ENCODE measurements at regions not wholly inside any gene's neighbourhood (a gene's known extent, or its start where the extent isn't known, plus 50 kb on each side); places are given as distances from the start of the nearest gene placed in this dataset.
"Not testable (repeated sequence)": the region's sequence is repeated elsewhere in the genome, so short reads cannot be mapped to it uniquely, and the experiment has no call there.

DNA sequence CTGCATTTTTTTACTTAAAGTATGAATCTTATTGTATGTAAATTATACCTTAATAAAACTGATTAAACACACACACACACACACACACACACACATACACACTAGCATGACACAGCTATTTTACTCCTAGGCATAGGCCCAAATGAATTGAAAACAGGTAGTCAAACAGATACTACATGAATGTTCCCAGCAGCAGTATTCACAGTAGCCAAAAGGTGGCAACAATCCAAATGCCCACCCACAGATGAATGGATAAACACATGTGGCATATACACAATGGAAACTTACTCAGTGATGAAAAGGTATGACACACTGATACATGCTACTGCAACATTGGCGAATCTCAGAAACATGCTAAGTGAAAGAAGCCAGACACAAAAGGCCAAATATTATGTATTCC, 223.5 kb downstream of the CYB561 start:
- Histone ChIP-seq H3K9ac (ENCODE audit: low read depth, low read length) (no peak overlapping the region), H3K9me3 (ENCODE audit: insufficient read depth, low read depth, low read length) (no peaks in the 10 kb centered on the region), H3K27me3 (ENCODE audit: insufficient read depth, low read length) (no peaks in the 10 kb centered on the region), H3K4me3 (ENCODE audit: low read length) (no peak overlapping the region), H3K36me3 (ENCODE audit: insufficient read depth, low read length) (no peaks in the 10 kb centered on the region), H3K4me1 (ENCODE audit: insufficient read depth, low read length) (no peaks in the 10 kb centered on the region), H3K27ac (ENCODE audit: low read depth, low read length) (no peak overlapping the region)
- WGBS: 100% methylated on average over 1 of the region's 1 CpG

DNA sequence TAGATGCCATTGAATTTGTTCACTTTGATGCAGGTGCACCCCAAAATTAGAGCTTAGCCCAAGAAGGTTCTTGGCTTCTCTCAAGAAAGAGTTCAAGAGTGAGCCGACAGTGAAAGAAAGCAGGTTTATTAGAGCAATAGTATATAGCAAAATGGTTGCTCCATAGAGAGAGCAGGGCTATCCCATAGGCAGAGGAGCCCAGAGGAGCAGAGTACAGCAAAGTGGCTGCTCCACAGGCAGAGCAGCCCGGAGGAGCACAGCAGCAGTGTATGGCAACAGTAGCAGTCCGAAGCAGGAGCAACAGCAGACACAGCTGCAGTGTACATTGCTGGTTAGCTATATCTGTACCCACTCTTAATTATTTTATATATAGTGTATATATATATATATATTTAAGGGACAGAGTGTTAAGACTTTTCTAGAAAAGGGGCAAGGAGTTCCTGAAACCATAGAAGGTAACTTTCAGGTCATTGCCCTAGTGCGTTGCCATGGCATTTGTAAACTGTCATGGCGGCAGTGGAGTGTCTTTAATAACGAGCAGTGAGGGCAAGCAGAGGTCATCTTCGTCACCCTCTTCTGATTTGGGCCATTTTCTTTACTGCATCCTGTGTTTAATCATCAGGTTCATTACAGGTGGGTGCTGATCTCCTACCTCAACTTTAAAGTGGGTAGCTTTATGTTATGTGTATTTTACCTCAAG, 222.7 kb downstream of the CYB561 start:
- Histone ChIP-seq H3K4me3 (ENCODE audit: low read length) (no peak overlapping the region), H3K9me3 (ENCODE audit: insufficient read depth, low read depth, low read length) (no peaks in the 10 kb centered on the region), H3K4me1 (ENCODE audit: insufficient read depth, low read length) (no peaks in the 10 kb centered on the region), H3K27me3 (ENCODE audit: insufficient read depth, low read length) (no peaks in the 10 kb centered on the region), H3K36me3 (ENCODE audit: insufficient read depth, low read length) (no peaks in the 10 kb centered on the region), H3K9ac (ENCODE audit: low read depth, low read length) (no peak overlapping the region), H3K27ac (ENCODE audit: low read depth, low read length) (no peak overlapping the region)
- WGBS: 94% methylated on average over 7 of the region's 7 CpGs

DNA sequence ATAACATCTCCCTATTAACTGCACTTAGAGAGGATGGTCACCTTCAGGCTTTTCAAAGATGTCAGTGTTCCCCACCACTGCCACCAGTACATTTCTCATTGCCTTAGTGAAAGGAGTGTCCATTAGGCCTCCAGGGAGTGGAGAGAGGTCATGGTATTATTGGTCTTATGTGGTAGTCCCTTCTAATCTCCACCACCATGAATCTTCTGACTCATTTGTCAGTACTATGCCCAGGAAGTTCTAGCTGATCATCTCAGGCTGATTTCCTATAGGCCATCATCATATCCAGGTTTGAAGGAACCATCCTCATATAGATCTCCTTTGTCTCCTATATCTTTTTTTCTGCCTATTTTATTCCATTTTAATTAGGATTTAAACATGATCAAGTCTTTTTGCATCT, 221.5 kb downstream of the CYB561 start:
- no peak overlapping the region for H3K9ac ChIP-seq (ENCODE audit: low read depth, low read length)
- no peaks in the 10 kb centered on the region for H3K36me3 ChIP-seq (ENCODE audit: insufficient read depth, low read length)
- no peak overlapping the region for H3K4me3 ChIP-seq (ENCODE audit: low read length)
- H3K9me3 ChIP-seq (ENCODE audit: insufficient read depth, low read depth, low read length): no peaks in the 10 kb centered on the region
- H3K27ac ChIP-seq (ENCODE audit: low read depth, low read length): no peak overlapping the region
- H3K4me1 ChIP-seq (ENCODE audit: insufficient read depth, low read length): no peaks in the 10 kb centered on the region
- H3K27me3 ChIP-seq (ENCODE audit: insufficient read depth, low read length): no peaks in the 10 kb centered on the region

DNA sequence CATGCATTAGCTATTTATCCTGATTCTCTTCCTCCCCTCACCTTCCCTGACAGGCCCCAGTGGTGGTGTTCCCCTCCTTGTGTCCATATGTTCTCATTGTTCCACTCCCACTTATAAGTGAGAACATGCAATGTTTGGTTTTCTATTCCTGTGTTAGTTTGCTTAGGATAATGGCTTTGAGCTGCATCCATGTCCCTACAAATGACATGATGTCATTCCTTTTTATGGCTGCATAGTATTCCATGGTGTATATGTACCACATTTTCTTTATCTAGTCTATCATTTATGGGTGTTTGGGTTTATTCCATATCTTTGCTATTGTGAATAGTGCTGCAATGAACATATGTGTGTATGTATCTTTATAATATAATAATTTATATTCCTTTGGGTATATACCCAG, 219.4 kb downstream of the CYB561 start:
- not testable (repeated sequence) for H3K9ac ChIP-seq (ENCODE audit: low read depth, low read length); H3K9me3 ChIP-seq (ENCODE audit: insufficient read depth, low read depth, low read length); H3K27ac ChIP-seq (ENCODE audit: low read depth, low read length); H3K36me3 ChIP-seq (ENCODE audit: insufficient read depth, low read length); H3K4me1 ChIP-seq (ENCODE audit: insufficient read depth, low read length); H3K27me3 ChIP-seq (ENCODE audit: insufficient read depth, low read length); H3K4me3 ChIP-seq (ENCODE audit: low read length)

DNA sequence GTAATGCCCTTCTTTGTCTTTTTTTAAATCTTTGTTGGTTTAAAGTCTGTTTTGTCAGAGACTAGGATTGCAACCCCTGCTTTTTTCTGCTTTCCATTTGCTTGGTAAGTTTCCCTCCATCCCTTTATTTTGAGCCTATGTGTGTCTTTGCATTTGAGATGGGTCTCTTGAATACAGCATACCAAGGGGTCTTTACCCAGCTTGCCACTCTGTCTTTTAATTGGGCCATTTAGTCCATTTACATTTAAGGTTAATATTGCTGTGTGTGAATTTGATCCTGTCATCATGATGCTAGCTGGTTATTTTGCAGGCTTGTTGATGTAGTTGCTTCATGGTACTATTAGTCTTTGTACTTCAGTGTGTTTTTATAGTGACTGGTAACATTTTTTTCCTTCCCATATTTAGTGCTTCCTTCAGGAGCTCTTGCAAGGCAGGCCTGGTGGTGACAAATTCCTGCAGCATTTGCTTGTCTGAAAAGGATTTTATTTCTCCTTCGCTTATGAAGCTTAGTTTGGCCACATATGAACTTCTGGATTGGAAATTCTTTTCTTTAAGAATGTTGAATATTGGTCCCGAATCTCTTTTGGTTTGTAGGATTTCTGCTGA, 215.0 kb downstream of the CYB561 start:
- not testable (repeated sequence) for H3K27ac ChIP-seq (ENCODE audit: low read depth, low read length); H3K9ac ChIP-seq (ENCODE audit: low read depth, low read length); H3K4me1 ChIP-seq (ENCODE audit: insufficient read depth, low read length); H3K27me3 ChIP-seq (ENCODE audit: insufficient read depth, low read length); H3K4me3 ChIP-seq (ENCODE audit: low read length); H3K9me3 ChIP-seq (ENCODE audit: insufficient read depth, low read depth, low read length); H3K36me3 ChIP-seq (ENCODE audit: insufficient read depth, low read length)
- WGBS: 90% methylated on average over 2 of the region's 2 CpGs

DNA sequence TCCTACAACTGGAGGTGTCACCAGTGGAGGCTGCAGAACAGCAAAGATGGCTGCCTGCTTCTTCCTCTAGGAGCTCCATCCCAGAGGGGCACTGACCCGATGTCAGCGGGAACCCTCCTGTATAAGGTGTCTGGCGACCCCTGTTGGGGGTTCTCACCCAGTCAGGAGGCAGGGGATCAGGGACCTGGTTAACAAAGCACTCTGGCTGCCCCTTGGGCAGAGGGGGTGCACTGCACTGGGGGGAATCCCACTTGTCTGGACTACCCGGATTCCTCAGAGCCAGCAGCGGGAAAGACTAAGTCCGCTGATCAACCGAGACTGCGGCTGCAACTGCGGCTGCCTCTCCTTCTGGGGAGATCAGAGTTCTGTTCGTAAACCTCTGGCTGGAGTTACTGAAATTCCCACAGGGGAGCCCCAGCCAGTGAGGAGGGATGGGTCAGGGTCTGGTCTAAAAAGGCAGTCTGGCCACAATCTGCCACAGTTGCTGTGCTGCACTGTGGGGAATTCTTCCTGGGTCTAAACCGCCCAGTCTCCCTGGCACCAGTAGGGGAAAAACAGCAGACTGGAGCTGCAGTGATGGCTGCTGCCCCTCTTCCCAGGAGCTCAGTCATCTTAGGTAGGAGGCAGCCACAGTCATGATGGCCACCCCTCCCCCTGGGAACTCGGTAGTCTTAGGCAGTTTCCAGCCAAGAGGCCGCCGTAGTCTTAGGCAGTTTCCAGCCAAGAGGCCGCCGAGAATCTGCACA, 213.4 kb downstream of the CYB561 start:
- Histone ChIP-seq H3K27me3 (ENCODE audit: insufficient read depth, low read length) (no peaks in the 10 kb centered on the region), H3K27ac (ENCODE audit: low read depth, low read length) (no peak overlapping the region), H3K9ac (ENCODE audit: low read depth, low read length) (no peak overlapping the region), H3K36me3 (ENCODE audit: insufficient read depth, low read length) (no peaks in the 10 kb centered on the region), H3K4me3 (ENCODE audit: low read length) (no peak overlapping the region), H3K4me1 (ENCODE audit: insufficient read depth, low read length) (no peaks in the 10 kb centered on the region), H3K9me3 (ENCODE audit: insufficient read depth, low read depth, low read length) (no peaks in the 10 kb centered on the region)
- WGBS: 95% methylated on average over 16 of the region's 16 CpGs

DNA sequence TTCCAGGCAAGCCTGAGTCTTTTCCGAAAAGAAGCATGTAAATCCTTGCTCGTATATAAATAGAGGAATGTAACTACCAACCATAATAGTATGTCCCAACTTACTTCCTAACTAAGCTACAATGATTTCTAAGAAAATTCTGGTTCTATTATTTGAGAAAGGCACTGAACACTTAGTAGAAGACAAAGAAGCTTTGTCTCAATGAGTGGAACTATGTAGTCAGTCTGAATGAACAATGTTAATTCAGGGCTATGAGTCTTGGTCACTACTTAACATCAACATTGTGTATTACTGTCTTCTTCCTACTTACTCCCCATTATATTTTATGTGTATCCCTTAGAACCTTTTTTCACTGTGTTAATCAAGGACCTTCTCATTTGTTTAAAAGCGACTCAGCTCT, 206.0 kb downstream of the CYB561 start:
- Histone ChIP-seq H3K36me3 (ENCODE audit: insufficient read depth, low read length) (no peaks in the 10 kb centered on the region), H3K4me1 (ENCODE audit: insufficient read depth, low read length) (no peaks in the 10 kb centered on the region), H3K9me3 (ENCODE audit: insufficient read depth, low read depth, low read length) (no peaks in the 10 kb centered on the region), H3K9ac (ENCODE audit: low read depth, low read length) (no peak overlapping the region), H3K27me3 (ENCODE audit: insufficient read depth, low read length) (no peaks in the 10 kb centered on the region), H3K4me3 (ENCODE audit: low read length) (no peak overlapping the region), H3K27ac (ENCODE audit: low read depth, low read length) (no peak overlapping the region)
- 97% methylated on average over 3 of the region's 3 CpGs for WGBS

DNA sequence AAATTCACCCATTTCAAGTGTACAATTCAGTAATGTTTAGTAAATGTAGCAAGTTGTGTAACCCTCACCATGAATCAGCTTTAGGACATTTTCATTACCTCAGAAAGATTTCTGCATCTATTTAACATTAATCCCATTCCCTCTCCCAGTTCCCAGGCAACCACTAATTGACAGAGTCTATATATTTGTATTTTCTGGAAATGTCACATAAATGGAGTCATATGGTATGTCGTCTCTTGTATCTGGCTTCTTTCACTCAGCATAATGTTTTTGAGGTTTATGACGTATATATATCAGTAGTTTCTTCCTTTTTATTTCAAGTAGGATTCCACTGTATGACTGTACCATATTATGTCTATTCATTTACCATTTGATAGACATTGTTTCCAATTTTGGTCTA, 199.8 kb downstream of the CYB561 start:
- Histone ChIP-seq H3K27ac (ENCODE audit: low read depth, low read length) (no peak overlapping the region), H3K4me1 (ENCODE audit: insufficient read depth, low read length) (no peaks in the 10 kb centered on the region), H3K36me3 (ENCODE audit: insufficient read depth, low read length) (no peaks in the 10 kb centered on the region), H3K4me3 (ENCODE audit: low read length) (no peak overlapping the region), H3K9ac (ENCODE audit: low read depth, low read length) (no peak overlapping the region), H3K27me3 (ENCODE audit: insufficient read depth, low read length) (no peaks in the 10 kb centered on the region), H3K9me3 (ENCODE audit: insufficient read depth, low read depth, low read length) (no peaks in the 10 kb centered on the region)
- no CpG with 5 or more reads among the region's 2 CpGs for WGBS

DNA sequence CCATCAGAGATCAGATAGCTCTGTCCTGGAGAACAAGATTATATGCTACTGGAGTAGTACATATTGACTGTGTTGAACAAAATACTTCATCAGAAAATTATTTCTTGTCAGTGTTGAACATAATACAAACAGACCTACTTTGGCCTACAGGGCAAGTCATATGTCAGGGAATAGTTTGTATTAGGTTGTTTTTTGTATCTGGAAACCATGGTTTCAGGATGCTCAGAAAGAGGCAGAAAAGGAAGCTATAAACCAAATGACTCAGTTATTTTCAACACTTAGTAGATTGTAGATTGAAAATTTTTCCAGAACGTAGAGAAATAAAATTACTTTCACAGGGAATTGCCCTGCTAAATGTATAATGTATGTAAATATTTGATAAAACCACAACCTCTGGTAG, 198.4 kb downstream of the CYB561 start:
- Histone ChIP-seq H3K4me3 (ENCODE audit: low read length) (no peak overlapping the region), H3K4me1 (ENCODE audit: insufficient read depth, low read length) (no peaks in the 10 kb centered on the region), H3K27ac (ENCODE audit: low read depth, low read length) (no peak overlapping the region), H3K9ac (ENCODE audit: low read depth, low read length) (no peak overlapping the region), H3K27me3 (ENCODE audit: insufficient read depth, low read length) (no peaks in the 10 kb centered on the region), H3K36me3 (ENCODE audit: insufficient read depth, low read length) (no peaks in the 10 kb centered on the region), H3K9me3 (ENCODE audit: insufficient read depth, low read depth, low read length) (no peaks in the 10 kb centered on the region)
- WGBS: no CpG with 5 or more reads among the region's 1 CpG

DNA sequence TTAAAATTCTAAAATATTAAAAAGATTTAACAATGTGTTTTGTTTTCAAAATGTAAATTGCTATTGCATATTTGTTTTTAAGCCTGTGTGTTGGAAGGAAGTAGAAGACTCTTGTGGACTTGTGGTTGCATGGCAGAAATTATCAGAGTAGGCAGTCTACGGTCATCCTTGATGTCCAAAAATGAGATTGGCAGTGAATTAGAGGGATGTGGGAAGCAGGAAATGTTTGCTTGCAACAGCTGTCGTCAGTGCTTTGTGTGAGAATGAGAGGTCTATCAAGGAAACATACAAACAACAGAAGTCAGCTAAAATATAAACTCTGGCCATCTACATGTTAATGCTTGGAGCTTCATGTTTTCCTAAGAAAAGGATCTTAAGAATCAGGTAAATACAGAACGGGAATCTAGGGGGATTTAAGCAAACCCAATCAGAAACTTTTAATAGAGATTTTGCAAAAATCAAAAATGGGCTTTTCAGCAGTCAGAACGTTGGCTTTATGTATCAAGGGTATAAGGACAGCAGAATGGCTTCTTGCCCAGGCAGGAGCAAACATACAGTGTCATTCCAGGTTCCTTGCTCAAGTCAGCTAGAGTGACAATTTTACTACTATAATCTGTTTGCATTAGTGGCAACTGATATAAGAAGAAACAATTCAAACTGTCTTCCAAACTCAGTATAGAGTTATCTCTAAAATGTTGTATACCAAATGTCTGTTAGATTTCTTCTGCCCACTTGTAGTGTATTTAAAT, 196.7 kb downstream of the CYB561 start:
- Histone ChIP-seq H3K9ac (ENCODE audit: low read depth, low read length) (no peak overlapping the region), H3K36me3 (ENCODE audit: insufficient read depth, low read length) (no peaks in the 10 kb centered on the region)
- 76% methylated on average over 4 of the region's 4 CpGs for WGBS

DNA sequence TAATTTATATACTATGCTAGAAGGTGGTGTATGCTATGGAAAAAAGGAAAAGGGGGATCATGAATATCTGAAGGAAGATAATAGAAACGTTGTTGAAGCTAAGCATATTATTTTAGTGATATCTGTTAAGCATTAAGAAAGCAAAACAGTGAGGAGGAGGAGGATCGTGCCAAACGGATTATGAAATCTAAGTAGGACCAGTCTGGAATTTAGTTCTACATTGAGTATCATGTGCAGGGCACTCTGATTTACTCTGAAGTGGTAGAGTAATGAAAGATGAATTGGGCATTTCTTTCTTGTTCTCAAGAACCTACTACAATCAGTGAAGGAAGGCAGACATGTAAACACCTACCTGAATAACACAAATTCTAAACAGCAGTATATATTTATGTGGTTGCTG, 195.3 kb downstream of the CYB561 start:
- H3K9ac ChIP-seq (ENCODE audit: low read depth, low read length): no peak overlapping the region
- WGBS: 86% methylated on average over 3 of the region's 3 CpGs
- no peaks in the 10 kb centered on the region for H3K4me1 ChIP-seq (ENCODE audit: insufficient read depth, low read length)
- no peaks in the 10 kb centered on the region for H3K9me3 ChIP-seq (ENCODE audit: insufficient read depth, low read depth, low read length)
- no peak overlapping the region for H3K4me3 ChIP-seq (ENCODE audit: low read length)
- no peaks in the 10 kb centered on the region for H3K36me3 ChIP-seq (ENCODE audit: insufficient read depth, low read length)
- no peaks in the 10 kb centered on the region for H3K27me3 ChIP-seq (ENCODE audit: insufficient read depth, low read length)
- H3K27ac ChIP-seq (ENCODE audit: low read depth, low read length): no peak overlapping the region

More for the DNA sequence above, 196.7 kb downstream of the CYB561 start:
- no peak overlapping the region for H3K4me3 ChIP-seq (ENCODE audit: low read length)
- H3K27me3 ChIP-seq (ENCODE audit: insufficient read depth, low read length): no peaks in the 10 kb centered on the region
- H3K9me3 ChIP-seq (ENCODE audit: insufficient read depth, low read depth, low read length): no peaks in the 10 kb centered on the region
- H3K27ac ChIP-seq (ENCODE audit: low read depth, low read length): no peak overlapping the region
- H3K4me1 ChIP-seq (ENCODE audit: insufficient read depth, low read length): no peaks in the 10 kb centered on the region

Data from HUES64 (cell line).